Subcutaneous abdominal adipose tissue (tissue), 5 donors: ENCODE measurements at regions not wholly inside any gene's neighbourhood (a gene's known extent, or its start where the extent isn't known, plus 50 kb on each side); places are given as distances from the start of the nearest gene placed in this dataset.
"Not testable (repeated sequence)": the region's sequence is repeated elsewhere in the genome, so short reads cannot be mapped to it uniquely, and the experiment has no call there.

ENCODE experiments used
- H3K27ac ChIP-seq: one replicate; pipeline ENCODE4 v1.7.0; 2013; ENCODE audit warnings: low read depth, mild to moderate bottlenecking, inconsistent platforms, low read length, moderate library complexity
- H3K27me3 ChIP-seq, 5 donors: one replicate each; pipeline ENCODE4 v1.7.0; 2013; ENCODE audit warnings: low read length in 5 of 5, inconsistent platforms in 1 of 5; ENCODE audit not compliant: control insufficient read depth in 5 of 5, insufficient read depth in 4 of 5
- H3K36me3 ChIP-seq, 5 donors: one replicate each; pipeline ENCODE4 v1.7.0; 2013; ENCODE audit warnings: low read length in 5 of 5; ENCODE audit not compliant: control insufficient read depth in 5 of 5, insufficient read depth in 5 of 5
- H3K4me1 ChIP-seq, 5 donors: one replicate each; pipeline ENCODE4 v1.7.0; 2013; ENCODE audit warnings: low read length in 5 of 5, mild to moderate bottlenecking in 3 of 5, moderate library complexity in 1 of 5; ENCODE audit not compliant: control insufficient read depth in 5 of 5, insufficient read depth in 5 of 5
- H3K4me3 ChIP-seq, 5 donors: one replicate each; pipeline ENCODE4 v1.7.0; 2013; ENCODE audit warnings: low read length in 5 of 5, low read depth in 1 of 5
- H3K9ac ChIP-seq, 5 donors: one replicate each; pipeline ENCODE4 v1.7.0; 2013; ENCODE audit warnings: low read length in 5 of 5, mild to moderate bottlenecking in 4 of 5, moderate library complexity in 3 of 5
- H3K9me3 ChIP-seq, 5 donors: one replicate each; pipeline ENCODE4 v1.7.0; 2013; ENCODE audit warnings: low read length in 5 of 5; ENCODE audit not compliant: control insufficient read depth in 5 of 5
- donor health status: healthy.
- donor health status: healthy.
- donor health status: healthy.
- donor health status: healthy.
- donor health status: healthy.

- not testable (repeated sequence) for H3K36me3 ChIP-seq, H3K27ac ChIP-seq, H3K9me3 ChIP-seq, H3K4me1 ChIP-seq, H3K27me3 ChIP-seq, H3K9ac ChIP-seq, H3K4me3 ChIP-seq
Observed at GRCh38 chr17:52883907-52884491, 725.5 kb upstream of the CA10 start.

DNA sequence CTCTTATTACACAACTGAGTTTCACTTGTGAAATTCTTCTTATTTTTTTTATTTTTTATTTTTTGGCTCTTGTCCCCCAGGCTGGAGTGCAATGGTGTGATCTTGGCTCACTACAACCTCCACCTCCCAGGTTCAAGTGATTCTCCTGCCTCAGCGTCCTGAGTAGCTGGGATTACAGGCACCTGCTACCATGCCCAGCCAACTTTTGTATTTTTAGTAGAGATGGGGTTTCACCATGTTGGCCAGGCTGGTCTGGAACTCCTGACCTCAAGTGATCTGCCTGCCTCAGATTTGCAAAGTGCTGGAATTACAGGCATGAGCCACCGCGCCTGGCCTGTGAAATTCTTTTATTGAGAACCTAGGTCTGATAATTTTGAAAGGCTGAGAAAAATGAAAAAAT is 688.3 kb upstream of the CA10 start:
- not testable (repeated sequence) for H3K27ac ChIP-seq, H3K4me1 ChIP-seq, H3K27me3 ChIP-seq, H3K36me3 ChIP-seq, H3K4me3 ChIP-seq, H3K9ac ChIP-seq, H3K9me3 ChIP-seq

- H3K4me3 ChIP-seq: no peak overlapping the region
- H3K4me1 ChIP-seq: no peaks in the 10 kb centered on the region
- H3K36me3 ChIP-seq: no peaks in the 10 kb centered on the region
- H3K9ac ChIP-seq: no peak overlapping the region
- no peaks in the 10 kb centered on the region for H3K9me3 ChIP-seq
- H3K27me3 ChIP-seq: no peaks in the 10 kb centered on the region
- no peak overlapping the region for H3K27ac ChIP-seq
Observed at GRCh38 chr17:52841971-52842370, 683.5 kb upstream of the CA10 start.

GRCh38 chr17:52837492-52837891 is 679.0 kb upstream of the CA10 start:
- Histone ChIP-seq H3K4me1 (no peaks in the 10 kb centered on the region), H3K9me3 (no peaks in the 10 kb centered on the region), H3K27me3 (no peaks in the 10 kb centered on the region), H3K9ac (no peak overlapping the region), H3K27ac (no peak overlapping the region), H3K4me3 (no peak overlapping the region), H3K36me3 (no peaks in the 10 kb centered on the region)

- Histone ChIP-seq H3K9me3 (no peaks in the 10 kb centered on the region), H3K27me3 (no peaks in the 10 kb centered on the region), H3K27ac (no peak overlapping the region), H3K4me1 (no peaks in the 10 kb centered on the region), H3K4me3 (no peak overlapping the region), H3K36me3 (no peaks in the 10 kb centered on the region), H3K9ac (no peak overlapping the region)
Observed at GRCh38 chr17:52831536-52831935, 673.0 kb upstream of the CA10 start.

DNA sequence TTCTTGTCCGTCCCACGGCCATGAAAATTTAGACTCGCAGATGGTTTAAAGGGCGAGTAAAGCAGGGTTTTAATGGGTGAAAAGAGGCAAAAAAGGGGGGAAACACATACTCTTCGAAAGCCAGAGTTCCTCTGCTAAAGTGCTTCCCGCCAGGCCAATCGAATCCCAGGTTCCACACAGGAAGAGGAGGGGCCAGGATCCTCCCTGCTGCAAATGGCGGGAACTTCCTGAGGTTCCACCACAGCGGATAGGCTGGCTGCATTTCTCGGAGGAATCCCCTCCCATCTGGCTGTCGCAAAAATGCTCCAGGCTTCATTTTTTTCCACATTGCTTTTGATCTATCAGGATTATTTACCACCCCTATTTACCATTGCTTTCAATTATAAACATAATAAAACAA is 670.1 kb upstream of the CA10 start:
- H3K9me3 ChIP-seq: no peaks in the 10 kb centered on the region
- no peak overlapping the region for H3K9ac ChIP-seq
- H3K36me3 ChIP-seq: no peaks in the 10 kb centered on the region
- no peaks in the 10 kb centered on the region for H3K4me1 ChIP-seq
- no peak overlapping the region for H3K4me3 ChIP-seq
- no peak overlapping the region for H3K27ac ChIP-seq
- H3K27me3 ChIP-seq: no peaks in the 10 kb centered on the region

- H3K4me1 ChIP-seq: peaks cover 0 to 5% (median 0%) of the 10 kb centered on the region in 5 donors
Observed at GRCh38 chr17:52827526-52827925, 669.0 kb upstream of the CA10 start.

GRCh38 chr17:52824542-52824941 is 666.0 kb upstream of the CA10 start:
- H3K9ac ChIP-seq: no peak overlapping the region
- no peaks in the 10 kb centered on the region for H3K36me3 ChIP-seq
- no peaks in the 10 kb centered on the region for H3K27me3 ChIP-seq
- no peak overlapping the region for H3K4me3 ChIP-seq
- no peak overlapping the region for H3K27ac ChIP-seq
- H3K9me3 ChIP-seq: no peaks in the 10 kb centered on the region
- peaks cover 0 to 5% (median 0%) of the 10 kb centered on the region in 5 donors for H3K4me1 ChIP-seq

More at GRCh38 chr17:52827526-52827925, 669.0 kb upstream of the CA10 start:
- Histone ChIP-seq H3K36me3 (no peaks in the 10 kb centered on the region), H3K27me3 (no peaks in the 10 kb centered on the region), H3K4me3 (no peak overlapping the region), H3K9ac (no peak overlapping the region), H3K9me3 (no peaks in the 10 kb centered on the region), H3K27ac (no peak overlapping the region)

GRCh38 chr17:52823155-52823554 is 664.6 kb upstream of the CA10 start:
- H3K27ac ChIP-seq: no peak overlapping the region
- H3K9me3 ChIP-seq: no peaks in the 10 kb centered on the region
- H3K9ac ChIP-seq: no peak overlapping the region
- peaks cover 0 to 5% (median 0%) of the 10 kb centered on the region in 5 donors for H3K4me1 ChIP-seq
- H3K27me3 ChIP-seq: no peaks in the 10 kb centered on the region
- no peak overlapping the region for H3K4me3 ChIP-seq
- H3K36me3 ChIP-seq: no peaks in the 10 kb centered on the region

- no peak overlapping the region for H3K9ac ChIP-seq
- no peak overlapping the region for H3K4me3 ChIP-seq
- no peaks in the 10 kb centered on the region for H3K27me3 ChIP-seq
- no peak overlapping the region for H3K27ac ChIP-seq
- no peaks in the 10 kb centered on the region for H3K36me3 ChIP-seq
- H3K9me3 ChIP-seq: no peaks in the 10 kb centered on the region
- H3K4me1 ChIP-seq: peaks cover 0 to 11% (median 0%) of the 10 kb centered on the region in 5 donors
Observed at GRCh38 chr17:52790359-52790955, 631.9 kb upstream of the CA10 start.
